SW 1271 (cell line): ENCODE measurements at regions not wholly inside any gene's neighbourhood (a gene's known extent, or its start where the extent isn't known, plus 50 kb on each side); places are given as distances from the start of the nearest gene placed in this dataset.

ENCODE experiments used
- DNase-seq, 2 experiments: peaks; one replicate each; lab custom pipeline; 2025; lab: John Stamatoyannopoulos, UW

- no peak for DNase-seq
Observed at GRCh38 chr4:158008551-158009218, 164.1 kb downstream of the GASK1B start.

- no peak for DNase-seq
Observed at GRCh38 chr4:158007566-158007965, 165.3 kb downstream of the GASK1B start.

- DNase-seq = no peak
Observed at GRCh38 chr4:158006990-158007389, 165.8 kb downstream of the GASK1B start.

DNA sequence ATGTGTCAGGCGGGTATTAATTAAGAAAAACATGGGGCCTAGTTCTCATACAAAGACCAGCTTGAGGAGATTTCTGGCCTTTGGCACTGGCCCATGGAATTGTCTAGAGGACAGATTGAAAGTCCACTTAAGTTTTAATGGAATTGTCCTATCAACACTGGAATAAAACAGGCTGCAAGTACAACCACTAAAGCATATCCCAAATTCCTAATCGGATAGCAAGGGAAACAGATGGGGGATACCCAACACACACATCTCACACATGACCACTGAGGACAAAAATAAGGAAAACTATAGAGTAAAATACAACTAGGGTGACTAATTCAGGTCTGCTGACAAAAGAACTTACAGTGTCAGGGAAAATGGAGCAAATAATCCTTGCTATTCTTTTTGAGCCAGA lies 167.8 kb downstream of the GASK1B start:
- no peak for DNase-seq

GRCh38 chr4:158004101-158004500 lies 168.7 kb downstream of the GASK1B start:
- DNase-seq = no peak

DNA sequence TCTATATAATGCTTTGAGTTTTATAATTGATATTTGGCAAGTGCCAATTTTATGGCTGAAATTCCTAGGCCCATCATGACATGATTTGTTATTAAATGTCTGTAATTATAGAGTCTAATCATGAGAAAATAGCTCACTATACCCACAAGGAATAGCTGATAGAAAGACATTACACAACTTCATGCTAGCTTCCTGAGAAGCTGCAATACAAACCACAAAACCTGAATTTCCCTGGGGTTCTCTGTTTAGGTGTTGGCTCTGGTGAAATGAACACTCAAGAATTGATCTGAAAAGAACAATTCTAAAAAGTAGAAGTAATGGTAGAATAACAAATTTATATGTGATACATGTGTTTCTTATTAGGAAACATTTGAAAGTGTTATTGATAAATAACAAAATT lies 169.6 kb downstream of the GASK1B start:
- no peak for DNase-seq

DNA sequence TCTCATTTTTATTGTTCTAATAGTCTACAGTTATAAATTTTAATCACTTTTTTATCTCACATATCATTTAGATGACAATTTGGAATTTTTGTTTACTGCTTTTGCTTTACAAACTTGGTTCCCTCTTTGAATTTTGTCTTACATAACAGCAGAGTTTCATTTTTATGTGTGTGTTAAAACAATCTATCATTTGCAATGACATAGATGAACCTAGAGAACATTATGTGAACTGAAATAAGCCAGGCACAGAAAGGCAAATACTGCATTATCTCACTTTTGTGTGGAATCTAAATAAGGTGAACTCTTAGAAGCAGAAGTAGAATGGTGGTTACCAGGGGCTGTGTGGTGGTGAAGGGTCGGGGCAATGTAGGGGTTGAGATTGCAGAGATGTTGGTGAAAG lies 170.7 kb downstream of the GASK1B start:
- no peak for DNase-seq

- DNase-seq = no peak
Observed at GRCh38 chr4:158001756-158002155, 171.1 kb downstream of the GASK1B start.

- DNase-seq = no peak
Observed at GRCh38 chr4:157999723-158000122, 173.1 kb downstream of the GASK1B start.

- DNase-seq = no peak
Observed at GRCh38 chr4:157997296-157997695, 175.5 kb downstream of the GASK1B start.

DNA sequence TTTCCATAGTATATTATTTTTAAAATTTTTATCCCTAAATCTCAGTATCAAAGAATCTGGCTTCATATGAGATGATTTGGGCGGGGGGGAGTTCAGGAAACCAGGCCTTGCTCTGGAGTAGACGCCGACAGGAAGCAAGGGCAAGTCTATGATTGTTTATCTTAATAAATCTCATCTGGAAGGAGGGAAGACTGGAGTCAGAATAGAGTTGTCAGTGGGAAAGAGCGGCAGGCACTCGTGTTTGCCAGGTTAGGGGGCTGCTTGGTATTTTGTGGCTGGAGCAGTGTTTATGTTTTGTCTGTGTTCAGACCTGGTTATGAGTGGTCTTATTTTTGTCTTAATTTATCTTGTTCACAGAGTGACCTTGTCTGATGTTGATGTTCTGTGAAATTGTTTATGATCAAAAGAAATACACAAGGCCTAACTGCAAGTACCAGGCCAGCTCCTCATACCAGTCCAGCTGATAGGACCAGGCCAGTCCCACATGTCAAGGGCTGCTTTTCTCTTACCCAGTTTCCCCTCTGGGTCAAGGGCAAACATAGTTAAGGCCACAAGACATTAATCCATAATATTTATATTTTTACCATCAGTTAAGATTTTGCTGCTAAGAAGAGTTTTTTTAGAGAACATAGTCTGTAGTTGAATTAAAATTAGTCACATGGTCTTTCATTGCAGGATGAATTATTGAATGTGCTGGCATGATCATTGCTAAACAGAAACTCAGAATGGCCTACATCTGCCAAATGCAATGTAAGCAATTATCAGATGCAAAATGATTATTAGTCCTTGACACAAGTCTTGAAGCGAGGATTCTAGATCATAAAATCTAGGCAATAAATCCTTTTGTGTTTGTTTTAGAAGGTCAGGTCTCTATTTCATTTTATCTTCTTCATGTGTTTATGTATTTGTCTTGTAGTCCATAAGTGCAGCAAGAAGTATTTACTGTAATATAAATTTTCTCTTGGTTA lies 176.5 kb downstream of the GASK1B start:
- no peak for DNase-seq

- DNase-seq = no peak
Observed at GRCh38 chr4:157994863-157995262, 178.0 kb downstream of the GASK1B start.

DNA sequence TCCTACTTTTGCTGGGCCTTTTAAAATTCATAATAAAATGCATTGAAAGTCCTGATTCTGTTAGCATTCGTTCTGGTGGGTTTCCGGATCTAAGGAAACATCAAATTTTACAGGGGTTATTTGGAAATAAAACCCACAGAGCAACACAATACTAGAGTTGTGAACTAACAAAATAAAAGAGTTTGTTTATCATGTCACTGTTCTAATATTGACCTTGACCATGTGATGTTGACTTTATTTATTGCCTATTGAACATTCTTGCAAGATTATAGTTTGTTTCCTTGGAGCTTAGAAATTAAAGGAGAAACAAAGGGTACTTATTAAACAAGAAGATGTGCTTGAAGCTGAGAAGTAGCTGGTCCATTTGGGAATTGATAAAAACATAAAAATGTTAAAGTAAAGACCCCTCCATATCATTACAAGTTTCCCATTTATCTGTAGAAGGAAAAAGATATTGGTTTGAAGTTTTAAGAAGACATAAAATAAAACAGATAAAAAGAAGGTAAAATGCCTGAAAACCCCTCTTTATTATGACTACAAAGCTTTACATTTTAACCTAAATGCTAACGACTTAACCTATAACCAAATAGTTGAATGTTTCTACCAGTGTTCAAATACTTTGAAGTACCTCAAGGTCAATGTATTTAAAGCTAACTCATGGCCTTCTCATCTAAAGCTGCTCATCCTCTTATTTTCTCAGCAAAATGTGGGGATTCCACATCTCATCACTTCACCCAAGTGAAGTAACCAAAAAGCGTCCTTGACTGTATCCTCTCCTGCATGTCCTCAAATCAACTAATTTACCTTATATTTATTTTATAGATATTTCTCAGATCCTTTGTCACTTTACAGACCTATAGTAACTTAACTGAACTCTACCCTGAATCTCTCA lies 179.6 kb downstream of the GASK1B start:
- DNase-seq = no peak

DNA sequence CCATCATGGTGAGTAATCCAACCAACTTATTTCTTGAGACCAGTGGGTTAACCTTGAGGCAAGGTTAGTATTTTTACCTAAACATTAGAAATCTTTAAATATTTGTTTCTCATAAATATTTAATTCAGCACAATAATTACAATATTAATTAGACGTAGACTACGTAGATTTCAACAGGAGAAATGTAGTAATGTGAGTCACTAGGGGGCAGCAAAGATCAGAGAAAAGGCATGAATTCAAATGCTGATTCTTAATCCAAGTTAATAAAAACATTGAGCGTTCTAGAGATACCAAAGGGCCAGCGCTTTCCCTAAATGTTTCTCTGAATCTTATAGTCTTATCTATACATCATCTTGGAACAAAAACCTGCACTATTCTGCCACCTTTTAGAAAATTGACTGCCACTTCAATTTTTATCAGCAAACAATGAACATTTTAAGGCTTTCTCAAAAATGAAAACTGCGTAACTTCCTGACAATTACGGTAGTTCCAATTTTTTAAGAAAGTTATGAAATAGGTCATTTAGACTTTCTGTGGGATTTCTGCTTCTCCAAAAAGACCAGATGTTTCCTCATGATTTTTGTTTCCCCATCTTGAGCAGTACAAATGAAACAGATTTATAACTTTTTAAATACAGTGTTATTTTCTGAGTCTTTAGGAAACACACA lies 180.7 kb downstream of the GASK1B start:
- DNase-seq = peak in 1 of 2 experiments; percentile 21

DNA sequence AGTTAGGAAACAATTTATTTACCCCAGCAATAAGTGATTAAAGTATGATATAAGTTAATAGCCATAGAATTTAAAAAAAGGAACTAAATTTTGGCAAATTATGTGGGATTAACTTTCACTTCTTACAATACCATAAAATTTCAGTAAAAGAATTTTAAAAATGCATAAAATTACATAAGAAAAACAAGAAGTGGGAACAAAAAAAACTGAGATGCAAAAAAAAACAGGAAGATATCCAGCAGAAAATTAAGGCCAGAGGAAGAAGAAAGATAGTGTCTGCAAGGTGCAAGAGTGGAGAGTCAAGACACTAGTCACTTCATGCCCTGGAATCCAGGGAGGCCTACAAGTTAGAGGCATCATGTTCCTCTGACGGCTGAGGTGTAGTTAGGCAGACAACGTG lies 184.2 kb downstream of the GASK1B start:
- DNase-seq = no peak

DNA sequence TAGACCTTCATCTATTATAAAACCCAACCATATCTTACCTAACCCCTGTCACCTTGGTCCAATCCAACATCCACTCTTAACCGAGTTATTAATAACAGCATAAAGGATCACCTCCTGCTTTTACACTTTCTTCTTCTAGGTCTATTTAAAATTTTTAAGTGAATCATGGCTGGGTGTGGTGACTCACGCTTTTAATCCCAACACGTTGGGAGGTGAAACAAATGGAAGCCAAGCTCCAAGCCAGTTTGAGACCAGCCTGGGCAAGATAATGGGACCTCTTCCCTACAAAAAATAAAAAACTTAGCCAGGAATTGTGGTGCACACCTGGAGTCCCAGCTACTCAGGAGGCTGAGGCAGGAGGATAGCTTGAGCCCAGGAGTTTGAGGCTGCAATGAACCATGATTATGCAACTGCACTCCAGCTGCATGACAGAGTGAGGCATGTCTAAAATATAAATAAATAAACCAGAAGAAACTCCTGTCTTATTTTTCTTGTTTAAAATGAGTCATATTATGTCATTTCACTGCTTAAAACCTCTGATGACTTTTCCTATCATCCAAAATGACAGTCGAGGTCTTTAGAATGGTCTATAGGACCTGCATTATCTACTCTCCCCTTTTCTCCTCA lies 188.4 kb downstream of the GASK1B start:
- DNase-seq = no peak

GRCh38 chr4:157983300-157983699 lies 189.5 kb downstream of the GASK1B start:
- DNase-seq = no peak

GRCh38 chr4:157980158-157980557 lies 192.7 kb downstream of the GASK1B start:
- no peak for DNase-seq

DNA sequence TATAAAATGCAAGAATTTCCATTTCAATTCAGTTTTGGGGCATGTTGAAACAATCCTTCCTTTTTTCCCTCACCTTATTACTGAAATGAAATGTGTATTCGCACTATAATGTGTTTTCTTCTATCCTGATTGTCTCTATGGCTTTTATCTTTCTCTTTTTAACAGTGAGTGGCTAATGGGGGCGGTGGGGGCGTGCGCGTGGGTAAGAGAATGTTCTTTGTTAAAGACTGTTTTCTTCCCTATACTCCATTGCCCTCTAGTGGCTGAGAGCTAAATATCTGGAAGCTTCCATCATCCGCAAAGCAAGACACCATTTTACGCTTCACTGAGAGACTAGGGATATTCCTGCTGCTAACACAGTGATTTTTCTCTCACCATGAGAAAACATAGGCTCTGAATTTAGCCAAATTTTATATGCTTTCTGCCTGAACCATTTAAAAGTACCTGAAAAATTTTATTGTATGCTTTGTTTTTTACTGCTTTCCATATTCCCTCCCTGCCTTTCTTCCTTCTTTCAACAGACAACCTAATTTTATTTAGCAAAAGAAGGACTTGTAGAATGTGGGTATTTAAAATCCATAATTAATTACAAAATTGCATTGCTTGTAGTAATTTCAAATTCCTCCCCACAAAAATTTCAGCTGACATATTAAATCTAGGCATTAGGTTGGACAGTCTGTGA lies 194.0 kb downstream of the GASK1B start:
- DNase-seq = peak; percentile 1 to 35

- no peak for DNase-seq
Observed at GRCh38 chr4:157977086-157977485, 195.7 kb downstream of the GASK1B start.

- DNase-seq = no peak
Observed at GRCh38 chr4:157973297-157973696, 199.5 kb downstream of the GASK1B start.
